ENCODE measurements at regions not wholly inside any gene's neighbourhood (a gene's known extent, or its start where the extent isn't known, plus 50 kb on each side); places are given as distances from the start of the nearest gene placed in this dataset.
"Not testable (repeated sequence)": the region's sequence is repeated elsewhere in the genome, so short reads cannot be mapped to it uniquely, and the experiment has no call there.

GRCh38 chr6:167232356-167232755 lies 58.8 kb upstream of the UNC93A start:
- Histone ChIP-seq H3K36me3 (no peaks in the 10 kb centered on the region), H3K27me3 (peaks cover 19% of the 10 kb centered on the region), H3K4me1 (no peaks in the 10 kb centered on the region), H3K27ac (no peak overlapping the region), H3K4me3 (no peak overlapping the region), H3K9me3 (no peaks in the 10 kb centered on the region)
- TF ChIP-seq POLR2A (IDR thresholded peaks at IDR 0.05) (no peak), CTCF (IDR thresholded peaks at IDR 0.05) (no peak), POLR2AphosphoS5 (IDR thresholded peaks at IDR 0.05) (no peak), EP300 (IDR thresholded peaks at IDR 0.05; ENCODE audit: low read depth) (no peak)
- 67 to 85% methylated on average over 1 to 3 of the region's 3 CpGs for WGBS, 2 donors (ENCODE audit: low coverage in 1 of 2)
- DNase-seq = no peak
- intact Hi-C loops (cut with DNase I; ENCODE audit: low total_unique reads) = no loop called here
- in situ Hi-C loops (cut with MboI; ENCODE audit: low pct_ligation_motif_present in 1 of 4, low pct_unique_long_range_greater_than_20kb in 1 of 4, low sequenced_read_pairs in 3 of 4) = no loop called here

GRCh38 chr6:167233490-167233889 lies 57.6 kb upstream of the UNC93A start:
- no peak for DNase-seq
- Histone ChIP-seq H3K4me1 (no peaks in the 10 kb centered on the region), H3K27me3 (peaks cover 14% of the 10 kb centered on the region), H3K27ac (no peak overlapping the region), H3K36me3 (no peaks in the 10 kb centered on the region), H3K4me3 (no peak overlapping the region), H3K9me3 (no peaks in the 10 kb centered on the region)
- WGBS, 2 donors (ENCODE audit: low coverage in 1 of 2) = 20 to 67% methylated on average over 1 to 6 of the region's 6 CpGs
- TF ChIP-seq POLR2A (IDR thresholded peaks at IDR 0.05) (no peak), EP300 (IDR thresholded peaks at IDR 0.05; ENCODE audit: low read depth) (no peak), CTCF (IDR thresholded peaks at IDR 0.05) (no peak), POLR2AphosphoS5 (IDR thresholded peaks at IDR 0.05) (no peak)
- in situ Hi-C loops (cut with MboI; ENCODE audit: low pct_ligation_motif_present in 1 of 4, low pct_unique_long_range_greater_than_20kb in 1 of 4, low sequenced_read_pairs in 3 of 4) (no loop called here), intact Hi-C loops (cut with DNase I; ENCODE audit: low total_unique reads) (no loop called here)

- H3K4me1 ChIP-seq; H3K4me3 ChIP-seq; H3K27ac ChIP-seq; DNase-seq; H3K9me3 ChIP-seq; intact Hi-C loops (cut with DNase I; ENCODE audit: low total_unique reads); H3K36me3 ChIP-seq; in situ Hi-C loops (cut with MboI; ENCODE audit: low pct_ligation_motif_present in 1 of 4, low pct_unique_long_range_greater_than_20kb in 1 of 4, low sequenced_read_pairs in 3 of 4): not testable (repeated sequence)
- H3K27me3 ChIP-seq = peaks cover 14% of the 10 kb centered on the region
- WGBS, 2 donors (ENCODE audit: low coverage in 1 of 2) = 38% methylated on average over 3 of the region's 6 CpGs; no CpG with 5 or more reads in 1 of the 2 donors
Measured at GRCh38 chr6:167234576-167234975, 56.5 kb upstream of the UNC93A start.

GRCh38 chr6:167235005-167235404 lies 56.1 kb upstream of the UNC93A start:
- no peak for TF ChIP-seq POLR2AphosphoS5 (IDR thresholded peaks at IDR 0.05)
- no peaks in the 10 kb centered on the region for H3K9me3 ChIP-seq
- no peak overlapping the region for H3K4me3 ChIP-seq
- H3K27me3 ChIP-seq = peaks cover 14% of the 10 kb centered on the region
- H3K4me1 ChIP-seq = no peaks in the 10 kb centered on the region
- no peak for DNase-seq
- in situ Hi-C loops (cut with MboI; ENCODE audit: low pct_ligation_motif_present in 1 of 4, low pct_unique_long_range_greater_than_20kb in 1 of 4, low sequenced_read_pairs in 3 of 4) = no loop called here
- no peaks in the 10 kb centered on the region for H3K36me3 ChIP-seq
- 75 to 95% methylated on average over 3 to 9 of the region's 9 CpGs for WGBS, 2 donors (ENCODE audit: low coverage in 1 of 2)
- H3K27ac ChIP-seq = no peak overlapping the region
- intact Hi-C loops (cut with DNase I; ENCODE audit: low total_unique reads) = no loop called here

GRCh38 chr6:167235421-167236238 lies 55.5 kb upstream of the UNC93A start:
- no peak for DNase-seq
- peaks cover 14% of the 10 kb centered on the region for H3K27me3 ChIP-seq
- no peak for TF ChIP-seq POLR2AphosphoS5 (IDR thresholded peaks at IDR 0.05)
- TF ChIP-seq POLR2A (IDR thresholded peaks at IDR 0.05) = no peak
- TF ChIP-seq CTCF (IDR thresholded peaks at IDR 0.05) = no peak
- no peak for TF ChIP-seq EP300 (IDR thresholded peaks at IDR 0.05; ENCODE audit: low read depth)
- in situ Hi-C loops (cut with MboI; ENCODE audit: low pct_ligation_motif_present in 1 of 4, low pct_unique_long_range_greater_than_20kb in 1 of 4, low sequenced_read_pairs in 3 of 4) (no loop called here), intact Hi-C loops (cut with DNase I; ENCODE audit: low total_unique reads) (no loop called here)
- no peaks in the 10 kb centered on the region for H3K4me1 ChIP-seq
- H3K4me3 ChIP-seq = no peak overlapping the region
- H3K27ac ChIP-seq = no peak overlapping the region
- 91% methylated on average over 21 of the region's 38 CpGs; no CpG with 5 or more reads in 1 of the 2 donors for WGBS, 2 donors (ENCODE audit: low coverage in 1 of 2)
- H3K9me3 ChIP-seq = no peaks in the 10 kb centered on the region
- no peaks in the 10 kb centered on the region for H3K36me3 ChIP-seq

All from transverse colon (tissue), 4 donors.